Uterus (tissue), 3 donors: ENCODE measurements at regions not wholly inside any gene's neighbourhood (a gene's known extent, or its start where the extent isn't known, plus 50 kb on each side); places are given as distances from the start of the nearest gene placed in this dataset.

Source experiments
- DNase-seq, 2 donors: peaks; one replicate each; pipeline ENCODE4 v3.0.0-alpha.2; 2019 to 2020
- H3K27ac ChIP-seq, 2 donors: fragments of 200-600 bp; sonication (generic); 1 replicate in 1 of 2; 2 replicates in 1 of 2; pipeline ENCODE4 v1.5.1; 2016 to 2018
- H3K27me3 ChIP-seq, 2 donors: fragments of 200-600 bp; sonication (generic); one replicate each; pipeline ENCODE4 v1.5.1; 2018 to 2019; ENCODE audit warnings: control low read depth in 1 of 2
- H3K36me3 ChIP-seq, 2 donors: fragments of 200-600 bp; sonication (generic); one replicate each; pipeline ENCODE4 v1.5.1; 2019; ENCODE audit warnings: control low read depth in 1 of 2
- H3K4me1 ChIP-seq, 2 donors: fragments of 200-600 bp; sonication (generic); one replicate each; pipeline ENCODE4 v1.5.1; 2018 to 2019; ENCODE audit warnings: control low read depth in 1 of 2
- H3K4me3 ChIP-seq, 2 donors: fragments of 200-600 bp; sonication (generic); 1 replicate in 1 of 2; 2 replicates in 1 of 2; pipeline ENCODE4 v1.5.1; 2018 to 2019; ENCODE audit warnings: mild to moderate bottlenecking in 1 of 2
- H3K9me3 ChIP-seq, 2 donors: fragments of 200-600 bp; sonication (generic); one replicate each; pipeline ENCODE4 v1.5.1; 2019; ENCODE audit warnings: control low read depth in 1 of 2
- POLR2A ChIP-seq, 2 donors: fragments of 450-650 bp; IDR thresholded peaks; one replicate each; pipeline ENCODE4 v1.6.1; 2016; ENCODE audit warnings: antibody characterized with exemption in 2 of 2, mild to moderate bottlenecking in 1 of 2, moderate library complexity in 1 of 2
- intact Hi-C: fragments of 100-400 bp; cut with DNase I; formaldehyde crosslinking; loops from one replicate; pipeline ENCODE4 v1.15.1; 2023; ENCODE audit warnings: low total_unique reads
- TF ChIP-seq, protein P1 (sequence below), 4 experiments: fragments of 200-600 bp in 2 of 4; fragments of 450-650 bp in 2 of 4; sonication (generic) in 2 of 4; IDR thresholded peaks; one replicate each; pipeline ENCODE4 v1.5.1; 2016 to 2019; ENCODE audit warnings: antibody characterized with exemption in 4 of 4, mild to moderate bottlenecking in 2 of 4, moderate library complexity in 1 of 4
- donor health status: DM: yes; HTN: yes; CAD: no.

DNA sequence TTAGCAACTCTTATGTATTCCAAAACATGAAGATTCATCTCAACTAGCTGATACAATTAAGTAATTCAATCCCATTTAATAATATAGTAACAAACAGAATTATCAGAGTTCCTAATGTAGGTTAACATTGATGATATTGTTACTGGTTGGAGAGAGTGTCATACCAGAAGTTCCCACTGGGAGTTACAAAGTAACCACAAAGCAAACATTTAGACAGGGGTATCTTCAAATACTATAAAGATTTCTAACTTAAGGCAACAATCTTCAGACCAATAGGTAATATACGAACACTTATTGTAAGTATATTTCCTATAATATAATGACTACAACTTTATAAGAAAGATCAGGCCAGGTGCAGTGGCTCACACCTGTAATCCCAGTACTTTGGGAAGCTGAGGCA, 1372.9 kb upstream of the PIK3C3 start:
- DNase-seq: no peak
- intact Hi-C loops: no loop called here
- no peaks in the 10 kb centered on the region for H3K36me3 ChIP-seq
- H3K9me3 ChIP-seq: no peaks in the 10 kb centered on the region
- H3K4me3 ChIP-seq: no peak overlapping the region
- H3K27me3 ChIP-seq: no peaks in the 10 kb centered on the region
- H3K4me1 ChIP-seq: no peaks in the 10 kb centered on the region
- no peak overlapping the region for H3K27ac ChIP-seq
- TF ChIP-seq, protein P1, sequence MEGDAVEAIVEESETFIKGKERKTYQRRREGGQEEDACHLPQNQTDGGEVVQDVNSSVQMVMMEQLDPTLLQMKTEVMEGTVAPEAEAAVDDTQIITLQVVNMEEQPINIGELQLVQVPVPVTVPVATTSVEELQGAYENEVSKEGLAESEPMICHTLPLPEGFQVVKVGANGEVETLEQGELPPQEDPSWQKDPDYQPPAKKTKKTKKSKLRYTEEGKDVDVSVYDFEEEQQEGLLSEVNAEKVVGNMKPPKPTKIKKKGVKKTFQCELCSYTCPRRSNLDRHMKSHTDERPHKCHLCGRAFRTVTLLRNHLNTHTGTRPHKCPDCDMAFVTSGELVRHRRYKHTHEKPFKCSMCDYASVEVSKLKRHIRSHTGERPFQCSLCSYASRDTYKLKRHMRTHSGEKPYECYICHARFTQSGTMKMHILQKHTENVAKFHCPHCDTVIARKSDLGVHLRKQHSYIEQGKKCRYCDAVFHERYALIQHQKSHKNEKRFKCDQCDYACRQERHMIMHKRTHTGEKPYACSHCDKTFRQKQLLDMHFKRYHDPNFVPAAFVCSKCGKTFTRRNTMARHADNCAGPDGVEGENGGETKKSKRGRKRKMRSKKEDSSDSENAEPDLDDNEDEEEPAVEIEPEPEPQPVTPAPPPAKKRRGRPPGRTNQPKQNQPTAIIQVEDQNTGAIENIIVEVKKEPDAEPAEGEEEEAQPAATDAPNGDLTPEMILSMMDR (IDR thresholded peaks at IDR 0.05): no peak
- TF ChIP-seq POLR2A (IDR thresholded peaks at IDR 0.05): no peak

DNA sequence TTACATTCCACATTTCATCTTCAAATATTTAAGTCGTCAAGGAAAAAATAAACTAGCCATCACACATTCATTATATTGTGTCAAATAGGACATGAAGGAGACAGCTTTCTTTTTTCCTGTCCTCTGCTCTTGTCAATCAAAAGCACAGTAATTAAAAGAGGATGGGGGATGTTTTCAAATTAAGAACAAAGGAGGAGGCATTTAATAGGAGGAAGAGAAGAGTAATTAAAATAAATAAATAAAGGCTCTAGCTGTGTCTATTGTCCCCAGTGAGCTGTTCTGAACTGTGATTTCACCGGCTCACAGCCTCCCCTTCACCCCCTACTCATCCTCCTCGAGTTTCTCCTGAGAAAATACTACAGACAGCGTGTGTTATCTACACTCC, 1377.1 kb upstream of the PIK3C3 start:
- no peaks in the 10 kb centered on the region for H3K4me1 ChIP-seq
- H3K4me3 ChIP-seq: no peak overlapping the region
- no peak overlapping the region for H3K27ac ChIP-seq
- intact Hi-C loops: no loop called here
- H3K9me3 ChIP-seq: no peaks in the 10 kb centered on the region
- no peaks in the 10 kb centered on the region for H3K27me3 ChIP-seq
- no peak for DNase-seq
- no peaks in the 10 kb centered on the region for H3K36me3 ChIP-seq
- no peak for TF ChIP-seq POLR2A (IDR thresholded peaks at IDR 0.05)
- TF ChIP-seq, protein P1 (IDR thresholded peaks at IDR 0.05): no peak

DNA sequence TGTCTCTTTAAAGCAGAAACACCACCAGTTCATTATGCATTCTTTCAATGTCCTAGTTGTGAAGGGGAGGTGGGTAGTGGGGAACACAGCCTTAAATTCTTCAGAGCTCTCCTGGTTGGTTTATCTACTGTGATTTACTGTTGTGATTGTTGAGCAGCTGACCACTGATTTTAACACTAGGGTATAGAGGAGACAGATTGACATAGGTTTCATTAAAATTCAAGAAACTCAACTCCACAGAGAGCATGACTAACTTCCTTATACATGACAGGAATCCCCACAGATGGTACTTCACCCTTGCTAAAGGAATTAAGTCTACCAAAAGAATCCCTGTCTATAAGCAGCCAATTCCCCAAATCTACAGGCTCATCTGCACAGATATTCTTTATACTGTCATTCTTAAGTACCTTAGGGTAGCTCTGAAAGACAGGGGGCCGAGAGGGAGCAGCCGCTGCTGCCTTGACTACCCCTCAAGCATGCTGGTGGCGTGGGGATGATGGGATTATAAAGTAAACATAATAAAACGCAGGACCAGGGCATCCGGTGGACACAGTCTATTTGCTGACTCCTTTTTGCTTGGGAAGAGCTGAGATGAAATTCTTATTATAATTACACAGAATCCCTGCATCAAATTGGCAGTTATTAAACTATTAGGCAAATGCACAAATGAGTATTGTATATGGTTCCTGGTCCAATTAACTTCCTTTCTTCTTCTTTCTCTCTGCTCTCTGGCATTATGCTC, 1377.6 kb upstream of the PIK3C3 start:
- intact Hi-C loops: no loop called here
- TF ChIP-seq POLR2A (IDR thresholded peaks at IDR 0.05): no peak
- TF ChIP-seq, protein P1 (IDR thresholded peaks at IDR 0.05): no peak

DNA sequence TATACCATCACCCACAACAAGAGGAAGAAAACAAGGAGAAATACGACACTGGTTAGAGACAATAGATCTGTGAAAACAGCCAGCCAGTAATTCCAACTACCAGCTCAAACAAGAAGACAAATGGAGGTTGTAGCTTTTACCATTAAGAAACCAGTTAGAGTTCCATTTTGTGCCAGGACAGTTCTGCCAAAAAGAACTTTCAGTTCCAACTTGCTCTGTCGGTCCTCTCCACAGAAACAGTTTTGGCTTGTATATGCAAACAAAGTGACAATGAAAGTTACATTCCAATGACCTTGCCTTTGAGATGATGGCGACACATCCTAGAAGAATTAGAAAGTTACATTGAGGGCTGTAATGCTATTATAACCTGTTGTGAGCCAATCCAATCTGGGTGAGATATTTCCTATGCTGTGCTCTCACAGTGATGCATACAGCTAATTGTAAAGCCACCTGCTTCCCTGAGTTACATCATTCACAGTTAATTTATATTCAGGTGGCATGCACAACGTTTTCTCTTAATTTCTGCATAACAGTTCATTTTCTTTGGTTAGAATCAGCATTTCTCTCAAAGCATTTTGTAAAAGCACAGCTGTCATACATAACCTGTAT, 1378.4 kb upstream of the PIK3C3 start:
- TF ChIP-seq, protein P1 (IDR thresholded peaks at IDR 0.05): no peak
- no peak for TF ChIP-seq POLR2A (IDR thresholded peaks at IDR 0.05)
- Histone ChIP-seq H3K36me3 (no peaks in the 10 kb centered on the region), H3K27ac (no peak overlapping the region), H3K4me1 (no peaks in the 10 kb centered on the region), H3K4me3 (no peak overlapping the region), H3K9me3 (no peaks in the 10 kb centered on the region), H3K27me3 (no peaks in the 10 kb centered on the region)
- intact Hi-C loops: no loop called here
- DNase-seq: no peak

More for the DNA sequence above, 1377.6 kb upstream of the PIK3C3 start:
- no peaks in the 10 kb centered on the region for H3K27me3 ChIP-seq
- no peak for DNase-seq
- H3K9me3 ChIP-seq: no peaks in the 10 kb centered on the region
- H3K4me1 ChIP-seq: no peaks in the 10 kb centered on the region
- no peak overlapping the region for H3K4me3 ChIP-seq
- no peaks in the 10 kb centered on the region for H3K36me3 ChIP-seq
- H3K27ac ChIP-seq: no peak overlapping the region

DNA sequence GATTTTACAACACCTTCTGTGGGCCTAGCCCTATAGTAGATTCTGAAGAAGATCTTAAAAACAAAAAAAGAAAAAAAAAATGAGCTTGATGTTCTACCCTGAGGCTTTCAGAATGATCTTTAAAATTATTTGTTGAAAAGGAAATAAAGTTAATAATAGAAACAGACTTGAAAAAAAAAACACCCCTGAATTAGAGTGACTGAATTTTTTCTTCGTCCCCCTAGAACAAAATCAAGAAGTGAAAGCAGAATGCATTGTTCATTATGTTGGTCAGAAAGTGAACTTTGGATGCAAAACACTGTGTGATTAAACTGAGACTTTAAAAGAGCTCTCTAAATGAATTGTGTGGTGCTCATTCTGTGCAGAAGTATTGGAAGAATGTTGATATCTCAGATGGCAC, 1384.4 kb upstream of the PIK3C3 start:
- Histone ChIP-seq H3K27ac (no peak overlapping the region), H3K36me3 (no peaks in the 10 kb centered on the region), H3K9me3 (no peaks in the 10 kb centered on the region), H3K4me1 (no peaks in the 10 kb centered on the region), H3K27me3 (no peaks in the 10 kb centered on the region), H3K4me3 (no peak overlapping the region)
- intact Hi-C loops: no loop called here
- TF ChIP-seq, protein P1 (IDR thresholded peaks at IDR 0.05): no peak
- TF ChIP-seq POLR2A (IDR thresholded peaks at IDR 0.05): no peak
- no peak for DNase-seq
